ENCODE measurements at regions not wholly inside any gene's neighbourhood (a gene's known extent, or its start where the extent isn't known, plus 50 kb on each side); places are given as distances from the start of the nearest gene placed in this dataset.

DNA sequence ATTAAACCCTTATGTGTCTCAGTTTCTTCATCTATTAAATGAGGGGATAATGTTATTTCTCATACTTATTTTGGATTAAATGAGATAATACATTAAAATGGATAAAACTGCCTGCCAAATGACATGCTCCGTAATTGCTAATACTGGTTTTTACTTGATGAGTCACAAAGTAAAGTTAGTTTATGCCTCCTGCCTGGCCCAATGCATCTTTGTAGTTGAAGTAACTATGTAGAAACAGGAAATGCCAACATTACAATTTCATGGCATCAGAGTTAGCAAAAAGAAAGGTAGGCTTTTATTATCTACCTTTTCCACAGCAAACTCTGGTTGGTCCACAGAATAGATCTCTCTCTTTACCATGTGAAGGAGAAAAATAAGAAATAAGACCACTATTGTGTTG lies 214.5 kb downstream of the TBX15 start:
- no peak for DNase-seq (ENCODE audit: low read depth)
- no peak overlapping the region for H3K4me3 ChIP-seq (ENCODE audit: low read depth, low read length)
- TF ChIP-seq MYC (IDR thresholded peaks at IDR 0.05; ENCODE audit: low read depth, low read length), result no peak
- TF ChIP-seq, protein P1, sequence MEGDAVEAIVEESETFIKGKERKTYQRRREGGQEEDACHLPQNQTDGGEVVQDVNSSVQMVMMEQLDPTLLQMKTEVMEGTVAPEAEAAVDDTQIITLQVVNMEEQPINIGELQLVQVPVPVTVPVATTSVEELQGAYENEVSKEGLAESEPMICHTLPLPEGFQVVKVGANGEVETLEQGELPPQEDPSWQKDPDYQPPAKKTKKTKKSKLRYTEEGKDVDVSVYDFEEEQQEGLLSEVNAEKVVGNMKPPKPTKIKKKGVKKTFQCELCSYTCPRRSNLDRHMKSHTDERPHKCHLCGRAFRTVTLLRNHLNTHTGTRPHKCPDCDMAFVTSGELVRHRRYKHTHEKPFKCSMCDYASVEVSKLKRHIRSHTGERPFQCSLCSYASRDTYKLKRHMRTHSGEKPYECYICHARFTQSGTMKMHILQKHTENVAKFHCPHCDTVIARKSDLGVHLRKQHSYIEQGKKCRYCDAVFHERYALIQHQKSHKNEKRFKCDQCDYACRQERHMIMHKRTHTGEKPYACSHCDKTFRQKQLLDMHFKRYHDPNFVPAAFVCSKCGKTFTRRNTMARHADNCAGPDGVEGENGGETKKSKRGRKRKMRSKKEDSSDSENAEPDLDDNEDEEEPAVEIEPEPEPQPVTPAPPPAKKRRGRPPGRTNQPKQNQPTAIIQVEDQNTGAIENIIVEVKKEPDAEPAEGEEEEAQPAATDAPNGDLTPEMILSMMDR (IDR thresholded peaks at IDR 0.05; ENCODE audit: low read depth, low read length), result no peak
- TF ChIP-seq, protein P2, sequence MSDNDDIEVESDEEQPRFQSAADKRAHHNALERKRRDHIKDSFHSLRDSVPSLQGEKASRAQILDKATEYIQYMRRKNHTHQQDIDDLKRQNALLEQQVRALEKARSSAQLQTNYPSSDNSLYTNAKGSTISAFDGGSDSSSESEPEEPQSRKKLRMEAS (IDR thresholded peaks at IDR 0.05; ENCODE audit: low read depth, low read length), result no peak
- TF ChIP-seq POLR2A (IDR thresholded peaks at IDR 0.05; ENCODE audit: extremely low read depth, insufficient read length), result no peak

DNA sequence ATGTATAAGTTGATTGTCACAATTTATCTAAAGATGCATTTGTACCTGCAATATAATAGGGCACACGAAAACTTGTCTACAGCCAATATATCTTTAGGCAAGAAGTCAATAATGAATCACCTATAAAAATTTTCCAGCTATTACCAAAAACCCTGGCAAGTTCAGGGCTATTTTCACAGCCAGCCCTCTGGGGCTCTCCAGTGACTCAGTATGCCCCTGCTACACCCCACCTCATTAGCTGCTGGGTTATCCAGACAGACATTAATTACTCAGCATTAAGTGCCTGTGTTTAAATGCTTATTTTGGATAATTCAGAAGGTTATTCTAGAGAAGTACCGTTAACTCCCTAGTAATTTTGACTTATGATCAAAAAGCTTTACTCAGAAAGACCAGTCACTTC lies 220.2 kb downstream of the TBX15 start:
- H3K4me3 ChIP-seq (ENCODE audit: low read depth, low read length), result no peak overlapping the region
- DNase-seq (ENCODE audit: low read depth), result no peak
- TF ChIP-seq, protein P2 (IDR thresholded peaks at IDR 0.05; ENCODE audit: low read depth, low read length), result no peak
- TF ChIP-seq, protein P1 (IDR thresholded peaks at IDR 0.05; ENCODE audit: low read depth, low read length), result no peak
- TF ChIP-seq POLR2A (IDR thresholded peaks at IDR 0.05; ENCODE audit: extremely low read depth, insufficient read length) (no peak), MYC (IDR thresholded peaks at IDR 0.05; ENCODE audit: low read depth, low read length) (no peak)

DNA sequence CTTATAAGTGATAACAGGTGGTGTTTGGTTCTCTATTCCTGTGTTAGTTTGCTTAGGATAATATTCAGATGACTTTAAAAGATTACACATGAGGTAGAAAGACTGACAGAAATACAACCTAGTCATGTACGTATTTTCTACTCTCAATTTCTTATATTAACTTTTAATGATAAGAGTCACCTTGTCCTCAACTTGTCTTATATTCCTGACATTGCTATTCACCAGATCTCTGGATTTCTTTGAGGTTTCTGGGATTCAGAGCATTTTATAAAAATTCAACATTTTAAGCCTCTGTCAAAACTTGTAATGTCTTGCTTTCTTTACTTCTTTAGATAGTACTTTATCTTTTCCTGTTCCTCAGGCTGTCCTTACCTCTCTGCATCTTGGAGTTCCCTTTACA lies 234.2 kb downstream of the TBX15 start:
- no peak for DNase-seq (ENCODE audit: low read depth)
- TF ChIP-seq, protein P1 (IDR thresholded peaks at IDR 0.05; ENCODE audit: low read depth, low read length), result no peak
- TF ChIP-seq POLR2A (IDR thresholded peaks at IDR 0.05; ENCODE audit: extremely low read depth, insufficient read length) (no peak), MYC (IDR thresholded peaks at IDR 0.05; ENCODE audit: low read depth, low read length) (no peak)
- TF ChIP-seq, protein P2 (IDR thresholded peaks at IDR 0.05; ENCODE audit: low read depth, low read length), result no peak
- no peak overlapping the region for H3K4me3 ChIP-seq (ENCODE audit: low read depth, low read length)

DNA sequence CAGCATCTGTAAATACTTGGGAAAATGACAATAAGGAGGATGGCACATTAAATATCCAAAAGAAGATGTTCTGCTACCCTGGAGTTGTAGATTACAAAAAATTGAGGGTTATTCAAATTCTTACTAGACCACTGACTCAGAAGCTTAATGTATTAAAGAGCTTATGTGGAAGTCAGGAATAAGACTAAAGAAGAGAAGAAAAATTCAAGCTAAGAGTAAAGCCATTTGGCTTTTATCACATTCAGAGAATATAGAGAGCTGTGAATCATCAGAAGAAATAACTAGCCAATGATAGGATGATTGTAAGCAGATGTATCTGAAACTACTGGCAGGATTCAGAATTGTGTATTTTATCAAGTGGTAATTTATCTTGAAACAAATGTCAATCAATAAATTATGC lies 237.0 kb downstream of the TBX15 start:
- no peak for DNase-seq (ENCODE audit: low read depth)
- H3K4me3 ChIP-seq (ENCODE audit: low read depth, low read length), result no peak overlapping the region
- TF ChIP-seq, protein P1 (IDR thresholded peaks at IDR 0.05; ENCODE audit: low read depth, low read length), result no peak
- TF ChIP-seq MYC (IDR thresholded peaks at IDR 0.05; ENCODE audit: low read depth, low read length) (no peak), POLR2A (IDR thresholded peaks at IDR 0.05; ENCODE audit: extremely low read depth, insufficient read length) (no peak)
- TF ChIP-seq, protein P2 (IDR thresholded peaks at IDR 0.05; ENCODE audit: low read depth, low read length), result no peak

DNA sequence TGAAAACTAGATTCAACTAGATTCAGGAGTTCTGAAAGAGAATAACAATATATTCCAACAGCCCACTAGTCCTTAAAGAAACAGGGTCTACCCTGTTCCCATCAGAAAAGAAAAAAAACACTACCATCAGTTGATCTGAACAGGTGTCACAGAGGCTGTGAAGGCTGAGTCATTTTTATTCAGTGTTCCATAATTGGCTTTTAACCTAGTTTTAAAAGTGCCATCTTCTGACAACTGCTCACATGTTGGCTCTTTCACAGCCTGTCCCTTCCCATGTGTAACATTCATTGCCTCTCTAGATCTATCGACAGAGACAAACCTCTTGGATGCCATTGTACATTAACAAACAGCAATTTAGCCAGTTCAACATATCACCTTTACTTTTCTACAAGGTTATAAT lies 243.7 kb downstream of the TBX15 start:
- no peak overlapping the region for H3K4me3 ChIP-seq (ENCODE audit: low read depth, low read length)
- no peak for DNase-seq (ENCODE audit: low read depth)
- TF ChIP-seq, protein P1 (IDR thresholded peaks at IDR 0.05; ENCODE audit: low read depth, low read length), result no peak
- no peak for TF ChIP-seq POLR2A (IDR thresholded peaks at IDR 0.05; ENCODE audit: extremely low read depth, insufficient read length)
- TF ChIP-seq, protein P2 (IDR thresholded peaks at IDR 0.05; ENCODE audit: low read depth, low read length), result no peak
- TF ChIP-seq MYC (IDR thresholded peaks at IDR 0.05; ENCODE audit: low read depth, low read length), result no peak

DNA sequence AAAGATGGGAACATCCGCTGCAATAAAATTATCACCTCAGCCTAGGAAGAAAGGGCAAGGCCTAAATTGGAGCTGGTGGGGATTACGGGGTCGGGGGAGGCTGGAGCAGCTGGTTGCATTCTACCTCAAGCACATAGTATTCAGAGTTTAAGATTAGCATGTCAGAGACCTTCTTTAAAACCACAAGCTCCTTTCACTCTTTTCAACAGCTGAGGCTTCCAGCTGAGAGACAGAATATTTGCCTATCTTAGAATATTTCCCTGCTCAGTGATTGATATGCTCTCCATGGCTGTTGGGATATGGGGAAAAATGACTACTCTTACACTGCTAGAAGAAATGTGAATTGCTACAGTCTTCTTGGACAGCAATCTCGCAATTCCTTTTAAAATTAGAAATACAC lies 248.6 kb downstream of the TBX15 start:
- no peak overlapping the region for H3K4me3 ChIP-seq (ENCODE audit: low read depth, low read length)
- no peak for TF ChIP-seq MYC (IDR thresholded peaks at IDR 0.05; ENCODE audit: low read depth, low read length)
- TF ChIP-seq, protein P1 (IDR thresholded peaks at IDR 0.05; ENCODE audit: low read depth, low read length), result no peak
- no peak for TF ChIP-seq POLR2A (IDR thresholded peaks at IDR 0.05; ENCODE audit: extremely low read depth, insufficient read length)
- TF ChIP-seq, protein P2 (IDR thresholded peaks at IDR 0.05; ENCODE audit: low read depth, low read length), result no peak
- no peak for DNase-seq (ENCODE audit: low read depth)
